HT-29 (cell line): ENCODE measurements at regions not wholly inside any gene's neighbourhood (a gene's known extent, or its start where the extent isn't known, plus 50 kb on each side); places are given as distances from the start of the nearest gene placed in this dataset.

Experiments used
- DNase-seq: peaks from one replicate; pipeline ENCODE4 v3.0.0-alpha.2; 2015; ENCODE audit warnings: low spot score

GRCh38 chr11:29163231-29163630, 853.6 kb downstream of the KCNA4 start:
- DNase-seq, result no peak

GRCh38 chr11:29162491-29162890, 854.3 kb downstream of the KCNA4 start:
- DNase-seq, result no peak

GRCh38 chr11:29161191-29161590, 855.6 kb downstream of the KCNA4 start:
- DNase-seq, result no peak

GRCh38 chr11:29159552-29160465, 857.0 kb downstream of the KCNA4 start:
- peak; percentile 87 for DNase-seq

- no peak for DNase-seq
These were observed 863.8 kb downstream of the KCNA4 start for GRCh38 chr11:29153078-29153477.

GRCh38 chr11:29142573-29142972, 874.3 kb downstream of the KCNA4 start:
- DNase-seq, result peak; percentile 10

- no peak for DNase-seq
These were observed 881.3 kb downstream of the KCNA4 start for GRCh38 chr11:29135504-29135903.

- no peak for DNase-seq
These were observed 885.8 kb downstream of the KCNA4 start for GRCh38 chr11:29131055-29131454.

- DNase-seq, result no peak
These were observed 887.0 kb downstream of the KCNA4 start for GRCh38 chr11:29129844-29130243.

GRCh38 chr11:29127461-29127860, 889.4 kb downstream of the KCNA4 start:
- no peak for DNase-seq

GRCh38 chr11:29125606-29126005, 891.2 kb downstream of the KCNA4 start:
- DNase-seq, result no peak

GRCh38 chr11:29124470-29124869, 892.4 kb downstream of the KCNA4 start:
- DNase-seq, result no peak

GRCh38 chr11:29119707-29120618, 896.9 kb downstream of the KCNA4 start:
- peak; percentile 26 for DNase-seq

- no peak for DNase-seq
These were observed 897.7 kb downstream of the KCNA4 start for GRCh38 chr11:29119116-29119515.

GRCh38 chr11:29100967-29101366, 915.9 kb downstream of the KCNA4 start:
- DNase-seq, result no peak

GRCh38 chr11:29095821-29096220, 921.0 kb downstream of the KCNA4 start:
- no peak for DNase-seq

- DNase-seq, result no peak
These were observed 923.3 kb downstream of the KCNA4 start for GRCh38 chr11:29093416-29094120.

- DNase-seq, result no peak
These were observed 929.5 kb downstream of the KCNA4 start for GRCh38 chr11:29087200-29087812.

GRCh38 chr11:29075726-29076125, 941.1 kb downstream of the KCNA4 start:
- DNase-seq, result no peak

- no peak for DNase-seq
These were observed 953.0 kb downstream of the KCNA4 start for GRCh38 chr11:29063630-29064361.

GRCh38 chr11:29061452-29061851, 953.3 kb downstream of the METTL15 start:
- no peak for DNase-seq
